ENCODE measurements at regions not wholly inside any gene's neighbourhood (a gene's known extent, or its start where the extent isn't known, plus 50 kb on each side); places are given as distances from the start of the nearest gene placed in this dataset.

GRCh38 chr6:54003316-54003715 lies 107.9 kb upstream of the MLIP start:
- no peak for DNase-seq (ENCODE audit: low read depth)
- no peak overlapping the region for H3K4me3 ChIP-seq (ENCODE audit: low read depth, low read length)

DNA sequence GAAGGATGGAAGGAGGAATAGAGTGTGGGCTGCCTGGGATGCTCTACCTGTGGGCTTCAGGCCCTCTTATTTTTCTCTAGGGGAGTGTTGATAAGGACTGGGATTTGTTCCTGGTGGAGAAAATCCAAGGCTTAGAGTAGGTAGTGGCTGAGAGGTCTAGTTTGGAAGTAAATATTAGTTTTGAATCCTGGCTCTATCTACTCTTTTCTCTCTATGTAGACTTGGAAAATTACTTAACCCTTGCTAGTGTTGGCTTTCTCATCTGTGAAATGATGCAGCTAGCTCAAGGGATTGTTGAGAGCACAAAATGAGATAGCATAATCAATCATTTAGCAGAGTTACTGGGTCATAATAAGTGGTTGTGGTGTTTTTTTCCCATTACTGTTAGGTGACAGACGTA lies 102.7 kb upstream of the MLIP start:
- H3K4me3 ChIP-seq (ENCODE audit: low read depth, low read length) = no peak overlapping the region
- DNase-seq (ENCODE audit: low read depth) = no peak

DNA sequence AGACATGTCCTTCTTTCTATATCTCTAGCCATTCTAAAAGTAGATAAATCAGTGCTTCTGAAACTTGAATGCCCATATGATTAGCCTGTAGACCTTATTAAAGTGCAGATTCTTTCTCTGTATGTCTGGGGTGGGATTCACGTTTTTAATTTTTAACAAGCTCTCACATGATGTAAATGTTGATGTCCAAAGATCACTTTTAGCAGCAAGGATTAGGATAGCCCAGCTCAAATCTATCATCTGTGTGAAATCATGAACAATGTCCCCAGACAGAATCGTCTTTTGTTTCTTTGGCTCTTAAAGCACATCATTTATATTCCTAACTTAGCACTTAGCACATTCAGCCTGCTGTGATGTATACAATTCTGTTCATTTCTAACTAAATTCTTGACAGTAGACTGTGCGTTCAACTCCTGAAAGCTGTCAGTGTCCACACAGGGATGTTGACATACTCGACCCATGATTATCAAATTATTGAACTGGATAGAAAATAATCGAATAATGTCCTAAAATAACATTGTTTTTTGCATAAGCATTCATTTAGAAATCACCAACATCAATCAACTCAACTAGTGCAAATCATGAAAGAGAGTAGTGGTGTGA lies 102.1 kb upstream of the MLIP start:
- no peak overlapping the region for H3K4me3 ChIP-seq (ENCODE audit: low read depth, low read length)
- no peak for DNase-seq (ENCODE audit: low read depth)

GRCh38 chr6:54010340-54011276 lies 100.6 kb upstream of the MLIP start:
- peak; percentile 63 for DNase-seq (ENCODE audit: low read depth)
- no peak overlapping the region for H3K4me3 ChIP-seq (ENCODE audit: low read depth, low read length)

DNA sequence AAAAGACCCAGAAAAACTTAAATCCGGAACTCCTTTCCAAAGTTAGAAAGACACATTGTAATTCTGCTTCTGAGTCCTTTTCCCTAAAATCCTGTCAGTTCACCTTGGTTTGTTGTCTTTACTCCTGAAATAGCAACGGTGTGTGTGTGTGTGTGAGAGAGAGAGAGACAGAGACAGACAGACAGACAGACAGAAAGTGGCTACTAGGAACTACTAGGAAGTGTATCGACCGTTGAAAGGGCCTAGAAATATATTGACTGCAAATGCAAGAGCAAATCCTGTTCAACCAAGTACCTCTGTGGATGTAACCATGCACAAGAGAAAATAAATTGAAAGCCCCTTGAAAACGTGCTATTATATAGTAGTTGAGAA lies 100.0 kb upstream of the MLIP start:
- DNase-seq (ENCODE audit: low read depth) = no peak
- no peak overlapping the region for H3K4me3 ChIP-seq (ENCODE audit: low read depth, low read length)

DNA sequence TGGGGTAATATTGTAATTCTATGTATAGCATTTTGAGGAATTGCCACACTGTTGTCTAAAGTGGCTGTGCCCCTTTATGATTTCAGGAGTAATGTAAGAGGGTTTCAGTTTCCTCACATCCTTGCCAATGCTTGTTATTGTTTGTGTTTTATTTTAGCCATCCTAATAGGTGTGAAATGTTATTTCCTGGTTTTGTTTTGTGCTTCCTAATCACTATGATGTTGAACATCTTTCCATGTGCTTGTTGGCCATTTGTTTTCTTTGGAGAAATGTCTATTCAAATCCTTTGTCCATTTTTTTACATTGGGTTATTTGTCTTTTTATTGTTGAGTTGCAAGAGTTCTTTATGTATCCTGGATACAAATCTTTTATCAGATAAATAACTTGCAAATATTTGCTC lies 97.3 kb upstream of the MLIP start:
- H3K4me3 ChIP-seq (ENCODE audit: low read depth, low read length) = no peak overlapping the region
- DNase-seq (ENCODE audit: low read depth) = no peak

DNA sequence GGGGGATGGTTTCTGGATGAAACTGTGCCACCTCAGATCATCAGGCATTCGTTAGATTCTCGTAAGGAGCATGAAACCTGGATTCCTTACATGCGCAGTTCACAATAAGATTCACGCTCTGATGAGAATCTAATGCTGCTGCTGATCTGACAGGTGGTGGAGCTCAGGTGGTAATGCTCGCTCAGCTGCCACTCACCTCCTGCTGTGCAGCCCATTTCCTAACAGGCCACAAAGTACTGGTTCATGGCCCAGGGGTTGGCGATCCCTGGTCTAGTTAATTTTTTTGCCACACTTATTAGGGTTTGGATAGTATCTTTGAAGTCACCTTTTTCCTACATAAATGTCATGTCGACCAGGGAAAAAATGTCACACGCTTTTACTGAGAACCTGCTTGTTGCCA lies 96.8 kb upstream of the MLIP start:
- no peak for DNase-seq (ENCODE audit: low read depth)
- H3K4me3 ChIP-seq (ENCODE audit: low read depth, low read length) = no peak overlapping the region

DNA sequence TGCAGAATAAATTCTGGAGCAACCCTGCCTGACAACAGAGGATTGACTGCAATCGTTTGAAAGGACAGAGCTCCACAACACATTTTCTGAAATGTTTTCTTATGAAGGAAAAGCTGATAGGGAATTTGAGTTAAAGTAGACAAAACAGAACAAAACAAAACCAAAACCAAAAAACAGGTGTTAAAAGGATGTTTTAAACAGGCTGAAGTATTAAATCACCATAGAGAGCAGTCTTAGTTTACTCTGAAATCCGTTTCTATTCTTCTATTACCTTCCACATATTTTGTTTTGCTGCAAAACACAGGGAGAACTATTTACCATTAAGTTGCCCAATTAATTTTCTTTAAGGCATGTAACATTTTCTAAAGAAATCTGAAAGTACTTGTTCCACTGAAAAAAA lies 93.4 kb upstream of the MLIP start:
- DNase-seq (ENCODE audit: low read depth) = no peak
- H3K4me3 ChIP-seq (ENCODE audit: low read depth, low read length) = no peak overlapping the region

- no peak overlapping the region for H3K4me3 ChIP-seq (ENCODE audit: low read depth, low read length)
- DNase-seq (ENCODE audit: low read depth) = no peak
These were observed 92.5 kb upstream of the MLIP start for GRCh38 chr6:54018722-54019121.

- no peak for DNase-seq (ENCODE audit: low read depth)
- no peak overlapping the region for H3K4me3 ChIP-seq (ENCODE audit: low read depth, low read length)
These were observed 91.4 kb upstream of the MLIP start for GRCh38 chr6:54019860-54020259.

DNA sequence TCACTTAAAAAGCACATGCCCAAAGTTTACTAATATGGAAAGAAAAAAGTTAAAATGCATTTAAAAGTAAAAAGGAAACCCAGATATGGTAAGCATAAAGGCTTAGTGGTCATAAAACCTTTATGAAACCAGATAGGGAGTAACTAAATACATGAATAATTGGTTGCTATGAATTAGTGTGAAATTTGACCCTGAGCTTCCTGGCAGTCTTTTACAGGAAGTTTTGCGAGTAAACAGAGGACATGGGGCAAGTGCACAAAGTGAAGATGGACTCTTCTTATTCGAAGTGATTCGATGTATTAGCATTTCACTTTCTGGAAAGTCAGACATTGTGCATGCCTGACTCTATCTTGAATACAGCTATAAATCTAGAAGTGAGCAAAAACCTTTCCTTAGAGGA lies 90.9 kb upstream of the MLIP start:
- no peak overlapping the region for H3K4me3 ChIP-seq (ENCODE audit: low read depth, low read length)
- DNase-seq (ENCODE audit: low read depth) = no peak

DNA sequence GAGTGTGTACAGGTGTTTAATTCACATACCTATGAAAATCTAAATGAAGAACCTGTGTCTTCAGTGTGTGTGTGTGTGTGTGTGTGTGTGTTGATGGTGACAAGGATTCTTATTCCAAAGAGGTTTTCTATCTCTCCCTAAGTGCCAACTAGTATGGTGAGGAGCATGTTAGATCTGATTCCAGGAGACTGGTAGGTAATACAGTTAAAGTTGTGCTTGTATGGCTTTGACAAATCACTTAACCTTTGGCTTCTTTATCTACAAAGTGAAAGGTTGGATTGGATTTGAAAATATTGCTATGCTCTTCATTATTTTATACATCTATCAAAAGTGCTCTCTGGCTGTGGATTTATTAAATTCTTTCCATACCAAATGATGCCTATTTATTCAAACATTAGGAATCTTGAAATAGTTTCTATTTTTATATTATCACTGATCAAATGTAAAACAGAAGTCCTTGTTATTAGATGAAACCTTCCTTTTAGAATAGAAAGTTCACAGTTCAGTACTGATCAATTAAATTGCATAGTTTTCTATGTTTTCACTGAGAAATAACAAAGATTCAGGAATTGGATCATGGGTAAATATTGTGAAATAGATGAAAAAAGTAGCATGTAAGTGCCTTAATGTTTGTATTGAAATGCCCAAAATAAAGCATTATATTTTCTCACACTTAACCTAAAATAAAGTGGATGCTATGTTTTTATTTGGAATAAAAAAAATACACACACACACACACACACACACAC lies 84.4 kb upstream of the MLIP start:
- no peak for DNase-seq (ENCODE audit: low read depth)

GRCh38 chr6:54028170-54028569 lies 83.1 kb upstream of the MLIP start:
- no peak for DNase-seq (ENCODE audit: low read depth)
- no peak overlapping the region for H3K4me3 ChIP-seq (ENCODE audit: low read depth, low read length)

More for the DNA sequence above, 84.4 kb upstream of the MLIP start:
- H3K4me3 ChIP-seq (ENCODE audit: low read depth, low read length) = no peak overlapping the region

DNA sequence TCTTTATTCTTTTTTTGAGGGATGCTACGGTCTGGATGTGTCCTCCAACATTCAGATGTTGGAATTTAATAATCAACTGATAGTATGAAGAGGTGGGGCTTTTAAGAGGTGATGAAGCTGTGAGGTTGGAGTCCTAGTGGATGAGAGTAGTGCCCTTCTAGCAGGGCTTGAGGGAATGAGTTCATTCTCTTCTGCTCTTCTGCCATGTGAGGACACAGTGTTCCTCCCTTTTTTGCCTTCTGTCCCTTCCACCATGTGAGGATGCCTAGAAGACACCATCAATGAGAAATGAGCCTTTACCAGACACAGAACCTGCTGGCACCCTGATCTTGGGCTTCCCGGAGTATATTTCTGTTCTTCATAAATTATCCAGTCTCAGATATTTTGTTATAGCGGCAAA lies 82.1 kb upstream of the MLIP start:
- H3K4me3 ChIP-seq (ENCODE audit: low read depth, low read length) = no peak overlapping the region
- no peak for DNase-seq (ENCODE audit: low read depth)

DNA sequence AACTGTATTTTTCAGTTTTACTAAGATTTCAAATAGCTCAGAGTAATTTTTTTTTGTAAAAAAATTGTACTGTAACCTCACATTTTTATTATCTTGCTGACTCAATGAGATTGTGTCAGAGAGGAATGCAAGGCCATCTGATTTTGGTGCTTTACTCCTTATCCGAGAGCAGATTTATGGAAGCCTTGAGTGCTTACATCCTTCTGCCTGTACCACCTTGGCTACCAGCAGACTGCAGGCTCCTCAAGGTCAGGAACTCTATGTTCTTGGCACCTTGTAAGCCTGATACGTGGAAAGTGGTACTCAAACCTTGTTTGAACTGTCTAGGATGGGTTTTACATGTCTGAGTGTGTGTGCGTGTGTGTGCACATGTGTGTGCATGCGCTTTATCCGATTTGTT lies 80.1 kb upstream of the MLIP start:
- no peak for DNase-seq (ENCODE audit: low read depth)
- H3K4me3 ChIP-seq (ENCODE audit: low read depth, low read length) = no peak overlapping the region

DNA sequence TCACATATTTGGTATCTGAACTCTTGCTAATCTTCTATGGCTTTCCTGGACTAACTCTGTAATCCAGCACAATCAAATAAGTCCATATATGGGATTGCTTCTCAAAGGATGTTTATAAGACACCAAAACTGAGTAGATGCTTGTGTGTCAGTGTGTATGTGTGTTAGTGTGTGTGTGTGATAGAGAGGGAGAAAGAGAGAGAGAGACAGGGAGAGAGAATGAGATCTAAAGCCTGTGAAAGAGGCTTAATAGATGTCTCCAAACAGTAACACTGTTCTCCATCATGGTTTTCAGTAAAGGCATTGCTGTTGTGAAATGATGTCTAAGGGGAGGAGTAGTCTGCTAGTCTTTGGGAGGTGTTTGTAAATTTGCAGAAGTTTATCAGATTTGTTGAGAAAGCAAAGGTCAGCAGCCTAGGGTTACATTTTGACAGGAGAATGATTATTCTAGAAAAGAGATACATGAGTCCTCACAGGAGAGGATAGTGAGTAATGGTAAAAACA lies 73.9 kb upstream of the MLIP start:
- H3K4me3 ChIP-seq (ENCODE audit: low read depth, low read length) = no peak overlapping the region
- no peak for DNase-seq (ENCODE audit: low read depth)

- no peak overlapping the region for H3K4me3 ChIP-seq (ENCODE audit: low read depth, low read length)
- DNase-seq (ENCODE audit: low read depth) = no peak
These were observed 70.7 kb upstream of the MLIP start for GRCh38 chr6:54040545-54040944.

DNA sequence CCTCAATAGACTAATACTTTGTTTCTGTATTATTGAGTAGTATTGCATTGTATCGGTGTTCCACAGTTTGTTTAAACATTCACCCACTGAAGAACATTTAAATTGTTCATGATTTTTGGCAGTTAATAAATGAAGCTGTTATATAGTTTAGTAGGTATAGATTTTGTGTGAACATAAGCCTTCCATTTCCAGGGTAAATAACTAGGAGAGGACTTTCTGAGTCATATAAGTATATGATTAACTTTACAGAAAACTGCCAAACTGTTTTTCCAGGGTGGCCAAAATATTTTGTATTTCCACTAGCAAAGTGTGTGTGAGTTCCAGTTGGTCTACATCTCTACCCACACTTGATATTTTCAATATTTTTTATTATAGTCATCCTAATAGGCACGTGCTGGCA lies 70.0 kb upstream of the MLIP start:
- H3K4me3 ChIP-seq (ENCODE audit: low read depth, low read length) = no peak overlapping the region
- DNase-seq (ENCODE audit: low read depth) = no peak

DNA sequence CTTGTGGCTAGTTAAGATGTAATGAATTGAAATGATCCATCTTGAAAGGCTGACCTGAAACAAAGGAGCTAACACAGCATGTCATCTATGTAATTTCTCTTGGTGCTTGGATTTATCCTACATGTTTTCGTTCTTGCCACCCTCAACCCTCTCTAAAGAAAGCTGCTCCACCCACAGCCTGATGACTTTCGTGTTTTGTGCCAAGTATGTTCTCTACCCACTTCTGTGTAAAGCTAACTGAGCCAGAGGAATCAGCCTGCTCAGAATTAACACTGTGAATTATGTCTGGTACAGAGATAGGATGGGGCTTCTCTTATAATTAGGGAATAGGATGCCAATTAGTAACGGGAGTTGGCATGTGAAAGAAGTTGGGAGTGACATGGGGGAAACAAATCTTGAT lies 67.9 kb upstream of the MLIP start:
- DNase-seq (ENCODE audit: low read depth) = no peak
- H3K4me3 ChIP-seq (ENCODE audit: low read depth, low read length) = no peak overlapping the region

- no peak overlapping the region for H3K4me3 ChIP-seq (ENCODE audit: low read depth, low read length)
- no peak for DNase-seq (ENCODE audit: low read depth)
These were observed 67.2 kb upstream of the MLIP start for GRCh38 chr6:54044059-54044458.

All from skeletal muscle cell (primary cell).